Stimulated activated CD4-positive, alpha-beta T cell treated with anti-CD3 and anti-CD28 coated beads, Interleukin-2, amount 100 ng/mL, for 48 hours (primary cell): ENCODE measurements at regions not wholly inside any gene's neighbourhood (a gene's known extent, or its start where the extent isn't known, plus 50 kb on each side); places are given as distances from the start of the nearest gene placed in this dataset.

ENCODE experiments used
- DNase-seq, 2 donors: peaks; one replicate each; pipeline ENCODE4 v3.0.0-alpha.2; 2020

- DNase-seq, result no peak
These were observed 292.3 kb downstream of the KBTBD8 start for GRCh38 chr3:67290438-67290837.

GRCh38 chr3:67291287-67292252, 293.5 kb downstream of the KBTBD8 start:
- DNase-seq, result no peak

GRCh38 chr3:67292356-67293121, 294.4 kb downstream of the KBTBD8 start:
- no peak for DNase-seq

GRCh38 chr3:67294341-67294740, 296.2 kb downstream of the KBTBD8 start:
- DNase-seq, result no peak

- DNase-seq, result no peak
These were observed 298.2 kb downstream of the KBTBD8 start for GRCh38 chr3:67296039-67296892.

GRCh38 chr3:67297715-67298475, 299.8 kb downstream of the KBTBD8 start:
- DNase-seq, result no peak

GRCh38 chr3:67301556-67301955, 303.4 kb downstream of the KBTBD8 start:
- no peak for DNase-seq

GRCh38 chr3:67302489-67302888, 304.4 kb downstream of the KBTBD8 start:
- no peak for DNase-seq

- no peak for DNase-seq
These were observed 307.1 kb downstream of the KBTBD8 start for GRCh38 chr3:67305160-67305559.

- no peak for DNase-seq
These were observed 307.8 kb downstream of the KBTBD8 start for GRCh38 chr3:67305922-67306321.

GRCh38 chr3:67311440-67311839, 313.3 kb downstream of the KBTBD8 start:
- DNase-seq, result no peak

GRCh38 chr3:67312155-67312554, 314.0 kb downstream of the KBTBD8 start:
- no peak for DNase-seq

- no peak for DNase-seq
These were observed 320.1 kb downstream of the KBTBD8 start for GRCh38 chr3:67318162-67318561.

- DNase-seq, result no peak
These were observed 326.4 kb downstream of the KBTBD8 start for GRCh38 chr3:67324554-67324953.
